ENCODE measurements at regions not wholly inside any gene's neighbourhood (a gene's known extent, or its start where the extent isn't known, plus 50 kb on each side); places are given as distances from the start of the nearest gene placed in this dataset.

- Histone ChIP-seq H3K27ac (ENCODE audit: low read depth, low read length) (no peak overlapping the region), H3K27me3 (ENCODE audit: insufficient read depth, low read length) (0 out of 2 replicates have a peak, but pooled peaks cover under 1% of the 10 kb centered on the region), H3K9me3 (ENCODE audit: control insufficient read depth in 1 of 2, insufficient read depth in 1 of 2, low read depth in 1 of 2, low read length in 2 of 2) (no peaks in the 10 kb centered on the region), H2AFZ (ENCODE audit: low read depth, low read length, poor library complexity, severe bottlenecking) (no peak overlapping the region), H3K4me3 (replicated peaks in 1 of 2; ENCODE audit: low read depth in 1 of 2, low read length in 2 of 2) (no peak overlapping the region), H3K4me2 (ENCODE audit: low read length) (no peak overlapping the region), H3K4me1 (ENCODE audit: control insufficient read depth in 1 of 2, insufficient read depth in 2 of 2, low read length in 2 of 2) (peaks cover 6 to 14% of the 10 kb centered on the region in 2 experiments; a peak in 2 of 4 replicates), H4K20me1 (ENCODE audit: insufficient read depth) (no peaks in the 10 kb centered on the region), H3K79me2 (ENCODE audit: insufficient read depth, low read length) (no peaks in the 10 kb centered on the region), H3K36me3 (ENCODE audit: control insufficient read depth in 1 of 2, insufficient read depth in 2 of 2, low read length in 2 of 2) (no peaks in the 10 kb centered on the region), H3K9ac (ENCODE audit: low read length) (no peak overlapping the region), H3K9me2 (ENCODE audit: insufficient read depth) (no peaks in the 10 kb centered on the region)
- no TSS peak for BruUV-seq (replicated peaks)
- TF ChIP-seq SRF (IDR thresholded peaks at IDR 0.05; ENCODE audit: low read depth) (no peak), ELF1 (IDR thresholded peaks at IDR 0.05; ENCODE audit: borderline replicate concordance, low read depth) (no peak), TCF7L2 (IDR thresholded peaks at IDR 0.05; ENCODE audit: borderline replicate concordance, extremely low read depth, insufficient read depth, insufficient read length) (no peak), ZFX (IDR thresholded peaks at IDR 0.05) (no peak), EGR1 (IDR thresholded peaks at IDR 0.05; ENCODE audit: low read depth) (no peak), POLR2AphosphoS5 (IDR thresholded peaks at IDR 0.05; ENCODE audit: low read depth, low read length) (no peak), ZNF274 (IDR thresholded peaks at IDR 0.05; ENCODE audit: low read depth, low read length) (no peak), CBX3 (IDR thresholded peaks at IDR 0.05; ENCODE audit: low read depth) (no peak), EZH2phosphoT487 (IDR thresholded peaks at IDR 0.05; ENCODE audit: borderline replicate concordance) (no peak), JUND (IDR thresholded peaks at IDR 0.05) (no peak), SIN3A (IDR thresholded peaks at IDR 0.05; ENCODE audit: low read depth) (no peak)
- TF ChIP-seq, protein P1, sequence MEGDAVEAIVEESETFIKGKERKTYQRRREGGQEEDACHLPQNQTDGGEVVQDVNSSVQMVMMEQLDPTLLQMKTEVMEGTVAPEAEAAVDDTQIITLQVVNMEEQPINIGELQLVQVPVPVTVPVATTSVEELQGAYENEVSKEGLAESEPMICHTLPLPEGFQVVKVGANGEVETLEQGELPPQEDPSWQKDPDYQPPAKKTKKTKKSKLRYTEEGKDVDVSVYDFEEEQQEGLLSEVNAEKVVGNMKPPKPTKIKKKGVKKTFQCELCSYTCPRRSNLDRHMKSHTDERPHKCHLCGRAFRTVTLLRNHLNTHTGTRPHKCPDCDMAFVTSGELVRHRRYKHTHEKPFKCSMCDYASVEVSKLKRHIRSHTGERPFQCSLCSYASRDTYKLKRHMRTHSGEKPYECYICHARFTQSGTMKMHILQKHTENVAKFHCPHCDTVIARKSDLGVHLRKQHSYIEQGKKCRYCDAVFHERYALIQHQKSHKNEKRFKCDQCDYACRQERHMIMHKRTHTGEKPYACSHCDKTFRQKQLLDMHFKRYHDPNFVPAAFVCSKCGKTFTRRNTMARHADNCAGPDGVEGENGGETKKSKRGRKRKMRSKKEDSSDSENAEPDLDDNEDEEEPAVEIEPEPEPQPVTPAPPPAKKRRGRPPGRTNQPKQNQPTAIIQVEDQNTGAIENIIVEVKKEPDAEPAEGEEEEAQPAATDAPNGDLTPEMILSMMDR (IDR thresholded peaks at IDR 0.05 in 2 of 3, conservative IDR thresholded peaks at IDR 0.05 in 1 of 3; ENCODE audit: borderline replicate concordance in 1 of 3, insufficient read depth in 1 of 3, low read depth in 2 of 3, low read length in 2 of 3) = no peak
- CTCF ChIA-PET = no interaction called here
- intact Hi-C loops (cut with micrococcal nuclease) = loop anchor here (5.0 kb wide), 1 partner anchor 56 kb away; no protein-coding TSS in a partner anchor
- POLR2A ChIA-PET = no interaction called here
- DNase-seq (ENCODE audit: low read depth, low spot score) = no peak
- RAD21 ChIA-PET (ENCODE audit: low non-redundant PET in 1 of 2, low total read pairs in 2 of 2, uncharacterized antibody in 2 of 2, unreplicated experiment in 2 of 2) = no interaction called here
- no peak for ATAC-seq
Measured at GRCh38 chr18:10011751-10012150, 97.9 kb downstream of the VAPA start.

All from HCT116 (cell line).